ENCODE measurements at regions not wholly inside any gene's neighbourhood (a gene's known extent, or its start where the extent isn't known, plus 50 kb on each side); places are given as distances from the start of the nearest gene placed in this dataset.
A peak's percentile ranks its signal among the peaks of the same experiment; 100 is the strongest.

DNA sequence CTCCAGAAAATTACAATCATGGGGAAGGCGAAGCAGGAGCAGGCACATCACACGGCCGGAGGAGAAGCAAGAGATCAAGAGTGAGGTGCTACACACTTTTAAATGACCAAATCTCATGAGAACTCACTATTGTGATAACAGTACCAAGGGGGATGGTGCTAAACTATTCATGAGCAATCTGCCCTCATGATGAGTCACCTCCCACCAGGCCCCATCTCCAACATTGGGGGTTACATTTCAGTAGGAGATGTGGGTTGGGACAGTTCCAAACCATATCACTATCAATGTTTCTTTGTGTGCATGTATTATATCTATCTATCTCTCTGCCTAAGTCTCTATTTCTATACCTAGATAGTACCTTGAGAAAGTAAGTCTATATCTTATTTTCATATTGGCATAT is 724.8 kb downstream of the CDH11 start:
- no peak overlapping the region for H3K4me3 ChIP-seq
- no peaks in the 10 kb centered on the region for H3K27me3 ChIP-seq
- H3K36me3 ChIP-seq, result no peaks in the 10 kb centered on the region
- no peaks in the 10 kb centered on the region for H3K9me3 ChIP-seq
- TF ChIP-seq POLR2A (IDR thresholded peaks at IDR 0.05) (no peak), POLR2AphosphoS5 (IDR thresholded peaks at IDR 0.05) (no peak), EP300 (IDR thresholded peaks at IDR 0.05) (no peak)
- TF ChIP-seq, protein P1, sequence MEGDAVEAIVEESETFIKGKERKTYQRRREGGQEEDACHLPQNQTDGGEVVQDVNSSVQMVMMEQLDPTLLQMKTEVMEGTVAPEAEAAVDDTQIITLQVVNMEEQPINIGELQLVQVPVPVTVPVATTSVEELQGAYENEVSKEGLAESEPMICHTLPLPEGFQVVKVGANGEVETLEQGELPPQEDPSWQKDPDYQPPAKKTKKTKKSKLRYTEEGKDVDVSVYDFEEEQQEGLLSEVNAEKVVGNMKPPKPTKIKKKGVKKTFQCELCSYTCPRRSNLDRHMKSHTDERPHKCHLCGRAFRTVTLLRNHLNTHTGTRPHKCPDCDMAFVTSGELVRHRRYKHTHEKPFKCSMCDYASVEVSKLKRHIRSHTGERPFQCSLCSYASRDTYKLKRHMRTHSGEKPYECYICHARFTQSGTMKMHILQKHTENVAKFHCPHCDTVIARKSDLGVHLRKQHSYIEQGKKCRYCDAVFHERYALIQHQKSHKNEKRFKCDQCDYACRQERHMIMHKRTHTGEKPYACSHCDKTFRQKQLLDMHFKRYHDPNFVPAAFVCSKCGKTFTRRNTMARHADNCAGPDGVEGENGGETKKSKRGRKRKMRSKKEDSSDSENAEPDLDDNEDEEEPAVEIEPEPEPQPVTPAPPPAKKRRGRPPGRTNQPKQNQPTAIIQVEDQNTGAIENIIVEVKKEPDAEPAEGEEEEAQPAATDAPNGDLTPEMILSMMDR (IDR thresholded peaks at IDR 0.05), result no peak
- intact Hi-C loops (cut with DNase I; ENCODE audit: low total_unique reads), result no loop called here
- no peak for DNase-seq
- no peak overlapping the region for H3K27ac ChIP-seq
- 89 to 97% (median 96%) methylated on average over 3 of the region's 3 CpGs for WGBS, 5 donors
- no peaks in the 10 kb centered on the region for H3K4me1 ChIP-seq

GRCh38 chr16:64394061-64394460 is 727.8 kb downstream of the CDH11 start:
- DNase-seq, result no peak
- H3K27ac ChIP-seq, result no peak overlapping the region
- intact Hi-C loops (cut with DNase I; ENCODE audit: low total_unique reads), result no loop called here
- no peaks in the 10 kb centered on the region for H3K27me3 ChIP-seq
- peaks cover 0 to 16% (median 8%) of the 10 kb centered on the region in 4 donors for H3K4me1 ChIP-seq
- 44 to 70% (median 46%) methylated on average over 1 of the region's 1 CpG for WGBS, 5 donors
- H3K4me3 ChIP-seq, result no peak overlapping the region
- TF ChIP-seq, protein P1 (IDR thresholded peaks at IDR 0.05), result no peak
- TF ChIP-seq POLR2AphosphoS5 (IDR thresholded peaks at IDR 0.05) (no peak), EP300 (IDR thresholded peaks at IDR 0.05) (no peak), POLR2A (IDR thresholded peaks at IDR 0.05) (no peak)
- no peaks in the 10 kb centered on the region for H3K36me3 ChIP-seq
- H3K9me3 ChIP-seq, result no peaks in the 10 kb centered on the region

GRCh38 chr16:64392456-64392855 is 729.4 kb downstream of the CDH11 start:
- intact Hi-C loops (cut with DNase I; ENCODE audit: low total_unique reads), result no loop called here
- Histone ChIP-seq H3K4me1 (peaks cover 0 to 16% (median 8%) of the 10 kb centered on the region in 4 donors), H3K27me3 (no peaks in the 10 kb centered on the region), H3K4me3 (no peak overlapping the region), H3K9me3 (no peaks in the 10 kb centered on the region), H3K36me3 (no peaks in the 10 kb centered on the region), H3K27ac (no peak overlapping the region)
- TF ChIP-seq, protein P1 (IDR thresholded peaks at IDR 0.05), result no peak
- TF ChIP-seq POLR2AphosphoS5 (IDR thresholded peaks at IDR 0.05) (no peak), POLR2A (IDR thresholded peaks at IDR 0.05) (no peak), EP300 (IDR thresholded peaks at IDR 0.05) (no peak)
- no peak for DNase-seq
- 77 to 91% (median 83%) methylated on average over 1 of the region's 1 CpG for WGBS, 5 donors

GRCh38 chr16:64391063-64391600 is 730.7 kb downstream of the CDH11 start:
- Histone ChIP-seq H3K9me3 (no peaks in the 10 kb centered on the region), H3K4me1 (peaks cover 0 to 16% (median 8%) of the 10 kb centered on the region in 4 donors), H3K36me3 (no peaks in the 10 kb centered on the region), H3K4me3 (peak overlapping the region in 1 of 4 donors; percentile 22), H3K27ac (peak overlapping the region; percentile 8 to 67 (median 57)), H3K27me3 (no peaks in the 10 kb centered on the region)
- no peak for TF ChIP-seq EP300 (IDR thresholded peaks at IDR 0.05)
- TF ChIP-seq POLR2A (IDR thresholded peaks at IDR 0.05), result no peak
- no peak for TF ChIP-seq POLR2AphosphoS5 (IDR thresholded peaks at IDR 0.05)
- TF ChIP-seq, protein P1 (IDR thresholded peaks at IDR 0.05), result no peak
- peak in 1 of 2 donors; percentile 36 for DNase-seq
- 17 to 35% (median 32%) methylated on average over 4 of the region's 4 CpGs for WGBS, 5 donors
- intact Hi-C loops (cut with DNase I; ENCODE audit: low total_unique reads), result no loop called here

Data from stomach (tissue), 8 donors.